ENCODE measurements at regions not wholly inside any gene's neighbourhood (a gene's known extent, or its start where the extent isn't known, plus 50 kb on each side); places are given as distances from the start of the nearest gene placed in this dataset.
A peak's percentile ranks its signal among the peaks of the same experiment; 100 is the strongest.

GRCh38 chr4:129358571-129358970 lies 262.6 kb downstream of the C4orf33 start:
- peaks cover 2% of the 10 kb centered on the region for H3K4me1 Mint-ChIP-seq (ENCODE audit: low read depth, unreplicated experiment)
- no peak for DNase-seq
- no peaks in the 10 kb centered on the region for H3K27me3 Mint-ChIP-seq (ENCODE audit: unreplicated experiment)
- no peaks in the 10 kb centered on the region for H3K9me3 Mint-ChIP-seq (ENCODE audit: unreplicated experiment)
- TF ChIP-seq CTCF (IDR thresholded peaks at IDR 0.05; ENCODE audit: partially characterized antibody, unreplicated experiment), result no peak
- no peaks in the 10 kb centered on the region for H3K36me3 Mint-ChIP-seq (ENCODE audit: unreplicated experiment)
- H3K4me3 Mint-ChIP-seq (ENCODE audit: unreplicated experiment), result no peak overlapping the region
- no peak overlapping the region for H3K27ac Mint-ChIP-seq (ENCODE audit: unreplicated experiment)

- Mint-ChIP-seq H3K27me3 (ENCODE audit: unreplicated experiment) (no peaks in the 10 kb centered on the region), H3K27ac (ENCODE audit: unreplicated experiment) (no peak overlapping the region)
- no peak for TF ChIP-seq CTCF (IDR thresholded peaks at IDR 0.05; ENCODE audit: partially characterized antibody, unreplicated experiment)
Measured at GRCh38 chr4:129359461-129359860, 263.5 kb downstream of the C4orf33 start.

GRCh38 chr4:129362691-129363274 lies 266.8 kb downstream of the C4orf33 start:
- peaks cover 5% of the 10 kb centered on the region for H3K4me1 Mint-ChIP-seq (ENCODE audit: low read depth, unreplicated experiment)
- TF ChIP-seq CTCF (IDR thresholded peaks at IDR 0.05; ENCODE audit: partially characterized antibody, unreplicated experiment), result peak; percentile 92
- no peak overlapping the region for H3K4me3 Mint-ChIP-seq (ENCODE audit: unreplicated experiment)
- no peaks in the 10 kb centered on the region for H3K27me3 Mint-ChIP-seq (ENCODE audit: unreplicated experiment)
- no peaks in the 10 kb centered on the region for H3K9me3 Mint-ChIP-seq (ENCODE audit: unreplicated experiment)
- DNase-seq, result peak; percentile 60
- no peaks in the 10 kb centered on the region for H3K36me3 Mint-ChIP-seq (ENCODE audit: unreplicated experiment)
- no peak overlapping the region for H3K27ac Mint-ChIP-seq (ENCODE audit: unreplicated experiment)

More at GRCh38 chr4:129359461-129359860, 263.5 kb downstream of the C4orf33 start:
- Mint-ChIP-seq H3K4me3 (ENCODE audit: unreplicated experiment) (no peak overlapping the region), H3K4me1 (ENCODE audit: low read depth, unreplicated experiment) (peaks cover 4% of the 10 kb centered on the region), H3K36me3 (ENCODE audit: unreplicated experiment) (no peaks in the 10 kb centered on the region), H3K9me3 (ENCODE audit: unreplicated experiment) (no peaks in the 10 kb centered on the region)
- DNase-seq, result no peak

GRCh38 chr4:129364747-129365452 lies 268.9 kb downstream of the C4orf33 start:
- DNase-seq, result no peak
- no peak overlapping the region for H3K4me3 Mint-ChIP-seq (ENCODE audit: unreplicated experiment)

More at GRCh38 chr4:129364747-129365452, 268.9 kb downstream of the C4orf33 start:
- no peak for TF ChIP-seq CTCF (IDR thresholded peaks at IDR 0.05; ENCODE audit: partially characterized antibody, unreplicated experiment)
- peaks cover 17% of the 10 kb centered on the region for H3K4me1 Mint-ChIP-seq (ENCODE audit: low read depth, unreplicated experiment)
- no peaks in the 10 kb centered on the region for H3K9me3 Mint-ChIP-seq (ENCODE audit: unreplicated experiment)
- no peak overlapping the region for H3K27ac Mint-ChIP-seq (ENCODE audit: unreplicated experiment)
- H3K27me3 Mint-ChIP-seq (ENCODE audit: unreplicated experiment), result no peaks in the 10 kb centered on the region
- no peaks in the 10 kb centered on the region for H3K36me3 Mint-ChIP-seq (ENCODE audit: unreplicated experiment)

All from glutamatergic neuron (in vitro differentiated cells).